Epithelial cell of proximal tubule (primary cell): ENCODE measurements at regions not wholly inside any gene's neighbourhood (a gene's known extent, or its start where the extent isn't known, plus 50 kb on each side); places are given as distances from the start of the nearest gene placed in this dataset.

Experiments used
- DNase-seq: peaks from one replicate; pipeline ENCODE4 v3.0.0-alpha.2; 2011; ENCODE audit warnings: low read depth
- H3K4me3 ChIP-seq: 2 replicates; pipeline ENCODE4 v1.5.1; 2011; ENCODE audit warnings: low read depth, mild to moderate bottlenecking, low read length
- CTCF ChIP-seq: conservative IDR thresholded peaks from 2 replicates; pipeline ENCODE4 v1.5.1; 2012; ENCODE audit warnings: low read depth, mild to moderate bottlenecking, low read length

- H3K4me3 ChIP-seq = no peak overlapping the region
- no peak for DNase-seq
- no peak for TF ChIP-seq CTCF
Measured at GRCh38 chr4:137677863-137678262, 145.6 kb upstream of the PCDH18 start.

GRCh38 chr4:137676357-137676998 is 144.2 kb upstream of the PCDH18 start:
- H3K4me3 ChIP-seq = no peak overlapping the region
- DNase-seq = no peak
- TF ChIP-seq CTCF = no peak

GRCh38 chr4:137674066-137674465 is 141.8 kb upstream of the PCDH18 start:
- no peak overlapping the region for H3K4me3 ChIP-seq
- no peak for DNase-seq
- no peak for TF ChIP-seq CTCF

- no peak for TF ChIP-seq CTCF
- H3K4me3 ChIP-seq = no peak overlapping the region
- DNase-seq = no peak
Measured at GRCh38 chr4:137668885-137669545, 136.7 kb upstream of the PCDH18 start.

GRCh38 chr4:137664416-137664815 is 132.1 kb upstream of the PCDH18 start:
- DNase-seq = no peak
- no peak overlapping the region for H3K4me3 ChIP-seq
- TF ChIP-seq CTCF = no peak

GRCh38 chr4:137664046-137664387 is 131.7 kb upstream of the PCDH18 start:
- DNase-seq = no peak
- H3K4me3 ChIP-seq = no peak overlapping the region
- TF ChIP-seq CTCF = no peak
